GM18909 (cell line): ENCODE measurements at regions not wholly inside any gene's neighbourhood (a gene's known extent, or its start where the extent isn't known, plus 50 kb on each side); places are given as distances from the start of the nearest gene placed in this dataset.
"Not testable (repeated sequence)": the region's sequence is repeated elsewhere in the genome, so short reads cannot be mapped to it uniquely, and the experiment has no call there.

Experiments used
- ATAC-seq: cut with Tn5 transposase; IDR thresholded peaks from one replicate; pipeline ENCODE4 v1.9.1; 2021; ENCODE audit warnings: mild to moderate bottlenecking; ENCODE audit not compliant: unreplicated experiment, poor library complexity

GRCh38 chr16:16984091-16984490 lies 486.7 kb downstream of the XYLT1 start:
- ATAC-seq, result not testable (repeated sequence)

DNA sequence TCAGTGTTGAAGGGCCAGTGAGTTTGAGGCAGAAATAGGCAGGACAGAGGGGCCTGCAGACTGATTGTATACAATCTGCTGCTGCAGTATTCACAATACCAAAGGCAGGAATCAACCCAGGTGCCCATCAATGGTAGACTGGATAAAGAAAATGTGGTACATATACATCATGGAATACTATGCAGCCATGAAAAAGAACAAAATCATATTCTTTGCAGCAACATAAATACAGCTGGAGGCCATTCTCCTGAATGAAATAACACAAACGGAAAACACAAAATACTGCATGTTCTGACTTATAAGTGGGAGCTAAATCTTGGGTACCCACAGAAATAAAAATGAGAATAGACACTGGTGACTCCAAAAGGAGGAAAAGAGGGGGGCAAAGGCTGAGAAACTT lies 485.1 kb downstream of the XYLT1 start:
- ATAC-seq, result no peak

DNA sequence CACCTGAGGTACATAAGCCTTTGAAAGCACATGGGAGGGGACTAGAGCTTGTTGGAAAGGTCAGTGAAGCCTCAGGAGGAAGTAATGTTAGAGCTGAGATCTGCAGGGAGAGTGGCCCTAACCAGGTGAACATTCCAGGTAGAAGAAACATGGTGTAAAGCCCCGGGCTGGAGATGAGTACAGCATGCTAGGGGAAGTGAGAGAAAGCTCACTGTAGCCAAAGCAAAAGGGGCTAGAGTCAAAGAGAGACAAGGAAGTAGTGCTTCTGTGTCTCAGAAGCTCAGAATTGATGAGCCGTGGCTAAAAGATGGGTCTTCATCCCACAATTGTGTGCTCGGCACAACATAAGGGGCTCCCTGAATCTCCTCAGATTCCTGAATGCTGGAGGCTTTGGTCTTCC lies 481.8 kb downstream of the XYLT1 start:
- ATAC-seq, result no peak

GRCh38 chr16:16989368-16989767 lies 481.4 kb downstream of the XYLT1 start:
- no peak for ATAC-seq

DNA sequence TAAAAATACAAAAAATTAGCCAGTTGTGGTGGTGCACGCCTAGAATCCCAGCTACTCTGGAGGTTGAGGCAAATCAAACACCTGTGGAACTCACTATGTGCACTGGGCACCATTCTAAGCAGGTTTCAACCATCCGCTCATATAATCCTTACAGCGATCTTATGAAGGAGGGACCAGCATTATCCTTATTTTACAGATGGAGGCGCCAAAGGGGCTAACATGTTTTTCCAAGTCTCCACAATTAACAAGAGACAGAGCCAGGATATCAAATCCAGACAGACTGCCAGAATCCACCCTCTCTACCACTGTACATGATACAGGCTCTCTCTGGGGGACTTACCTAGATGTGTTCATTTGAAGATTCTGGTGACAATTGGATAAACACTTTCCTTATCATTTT lies 479.0 kb downstream of the XYLT1 start:
- no peak for ATAC-seq

DNA sequence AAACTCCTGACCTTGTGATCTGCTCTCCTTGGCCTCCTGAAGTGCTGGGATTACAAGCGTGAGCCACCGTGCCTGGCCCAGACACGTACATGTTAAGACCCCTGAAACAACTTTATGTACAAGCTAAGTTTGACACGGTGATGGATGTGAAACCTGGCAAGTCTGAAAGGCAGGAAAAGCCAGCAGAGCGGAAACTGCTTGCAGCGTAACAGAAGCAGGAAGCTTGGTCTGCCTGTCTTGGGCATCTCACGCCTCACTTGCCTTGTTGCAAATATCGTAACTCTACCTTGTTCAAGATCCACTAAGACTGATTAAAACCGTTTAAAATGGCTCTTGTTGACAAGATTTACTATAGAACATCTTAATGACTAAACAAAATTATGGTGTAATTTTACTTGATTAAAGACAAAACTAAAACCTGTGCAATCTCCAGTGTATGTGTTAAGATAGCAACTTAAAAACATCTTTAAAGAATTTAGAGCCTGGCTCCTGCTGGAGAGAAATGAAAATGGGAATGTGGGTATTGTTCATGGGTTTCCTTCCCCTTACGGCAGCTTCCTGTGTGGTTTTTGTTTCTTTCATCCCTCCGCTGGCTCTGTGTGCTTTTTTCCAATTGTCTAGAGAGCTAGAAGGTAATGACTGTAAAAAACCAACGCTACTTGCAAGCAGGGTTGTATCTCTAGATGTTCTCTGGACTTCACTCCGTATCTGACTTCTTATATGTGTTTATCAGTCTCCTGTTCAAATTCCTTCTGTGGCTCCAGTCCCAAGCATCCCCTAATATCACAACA lies 477.6 kb downstream of the XYLT1 start:
- no peak for ATAC-seq

- ATAC-seq, result no peak
These were observed 475.9 kb downstream of the XYLT1 start for GRCh38 chr16:16994831-16995230.

DNA sequence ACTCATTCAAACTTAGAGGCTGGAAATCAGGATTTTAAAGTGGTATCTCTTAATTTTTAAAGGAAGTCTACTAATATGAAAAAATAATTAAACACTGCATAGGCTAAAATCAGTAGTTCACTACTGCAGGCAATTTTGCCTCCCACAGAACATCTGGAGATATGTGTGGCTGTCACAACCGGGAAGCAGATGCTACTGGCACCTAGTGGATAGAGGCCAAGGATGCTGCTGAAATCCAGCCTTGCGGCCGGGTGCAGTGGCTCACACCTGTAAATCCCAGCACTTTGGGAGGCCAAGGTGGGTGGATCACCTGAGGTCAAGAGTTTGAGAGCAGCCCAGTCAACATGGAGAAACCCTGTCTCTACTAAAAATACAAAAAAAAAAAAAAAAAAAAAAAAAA lies 473.9 kb downstream of the XYLT1 start:
- no peak for ATAC-seq

GRCh38 chr16:16997349-16997748 lies 473.4 kb downstream of the XYLT1 start:
- ATAC-seq, result no peak

GRCh38 chr16:17001471-17001870 lies 469.3 kb downstream of the XYLT1 start:
- ATAC-seq, result no peak

GRCh38 chr16:17002565-17002964 lies 468.2 kb downstream of the XYLT1 start:
- ATAC-seq, result no peak

DNA sequence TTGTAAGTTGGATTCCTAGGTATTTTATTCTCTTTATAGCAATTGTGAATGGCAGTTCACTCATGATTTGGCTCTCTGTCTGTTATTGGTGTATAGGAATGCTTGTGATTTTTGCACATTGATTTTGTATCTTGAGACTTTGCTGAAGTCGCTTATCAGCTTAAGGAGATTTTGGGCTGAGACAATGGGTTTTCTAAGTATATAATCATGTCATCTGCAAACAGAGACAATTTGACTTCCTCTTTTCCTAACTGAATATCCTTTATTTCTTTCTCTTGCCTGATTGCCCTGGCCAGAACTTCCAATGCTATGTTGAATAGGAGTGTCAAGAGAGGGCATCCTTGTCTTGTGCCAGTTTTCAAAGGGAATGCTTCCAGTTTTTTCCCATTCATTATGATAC lies 464.8 kb downstream of the XYLT1 start:
- not testable (repeated sequence) for ATAC-seq

DNA sequence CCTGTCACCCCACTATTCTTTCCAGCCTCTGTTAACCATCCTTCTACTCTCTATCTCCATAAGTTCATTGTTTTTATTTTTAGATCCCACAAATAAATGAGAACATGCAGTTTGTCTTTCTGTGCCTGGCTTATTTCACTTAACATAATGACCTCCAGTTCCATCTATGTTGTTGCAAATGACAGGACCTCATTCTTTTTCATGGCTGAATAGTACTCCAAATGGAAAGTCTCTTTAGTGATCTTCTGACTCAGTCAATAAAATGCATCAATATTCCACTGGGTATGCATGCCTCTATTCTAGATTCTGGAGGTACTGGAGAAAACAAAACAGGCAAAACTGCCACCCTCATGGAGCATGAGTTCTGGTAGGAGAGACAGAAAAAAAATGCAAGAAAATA lies 459.0 kb downstream of the XYLT1 start:
- ATAC-seq, result no peak

DNA sequence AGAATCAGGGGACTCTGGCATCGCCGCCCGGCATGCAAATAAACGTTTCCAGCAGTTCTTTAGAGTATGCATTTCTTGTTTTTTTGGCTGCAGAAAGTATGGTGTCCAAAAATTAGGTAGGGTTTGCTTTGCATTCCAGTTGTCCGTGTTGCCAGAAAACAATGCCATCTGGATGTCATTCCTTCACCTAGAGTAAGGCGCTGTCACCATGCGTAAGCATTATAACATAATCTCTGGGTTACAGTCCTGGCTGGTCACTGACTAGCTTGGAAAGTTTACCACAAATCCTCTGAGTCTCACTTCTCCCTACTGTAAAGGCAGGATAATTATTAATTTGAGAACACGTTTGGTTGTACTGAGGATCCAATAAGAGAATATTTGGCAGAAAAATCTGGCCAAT lies 457.7 kb downstream of the XYLT1 start:
- ATAC-seq, result no peak

GRCh38 chr16:17014484-17015121 lies 456.2 kb downstream of the XYLT1 start:
- no peak for ATAC-seq

GRCh38 chr16:17015702-17016101 lies 455.1 kb downstream of the XYLT1 start:
- ATAC-seq, result no peak

- ATAC-seq, result no peak
These were observed 453.3 kb downstream of the XYLT1 start for GRCh38 chr16:17017442-17017841.

- ATAC-seq, result no peak
These were observed 452.2 kb downstream of the XYLT1 start for GRCh38 chr16:17018585-17018939.

DNA sequence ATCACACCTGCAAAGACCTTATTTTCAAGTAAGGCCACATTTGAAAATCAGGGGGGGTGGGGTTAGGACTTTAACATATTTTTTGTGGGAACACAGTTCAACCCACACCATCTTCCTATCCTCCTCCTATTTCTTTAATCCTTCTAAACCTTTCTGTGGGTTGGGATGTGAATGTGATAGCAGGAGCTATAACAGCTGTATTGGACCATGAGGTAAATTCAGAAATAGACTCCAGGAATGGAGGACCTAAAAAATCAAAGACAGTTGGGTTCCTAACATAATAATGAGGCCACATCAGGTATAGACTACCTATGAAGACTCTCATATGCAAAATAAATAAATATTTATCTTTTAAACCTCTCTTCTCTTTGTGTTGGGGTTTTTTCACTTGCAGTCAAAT lies 451.4 kb downstream of the XYLT1 start:
- ATAC-seq, result no peak

GRCh38 chr16:17023606-17024005 lies 447.2 kb downstream of the XYLT1 start:
- ATAC-seq, result no peak

DNA sequence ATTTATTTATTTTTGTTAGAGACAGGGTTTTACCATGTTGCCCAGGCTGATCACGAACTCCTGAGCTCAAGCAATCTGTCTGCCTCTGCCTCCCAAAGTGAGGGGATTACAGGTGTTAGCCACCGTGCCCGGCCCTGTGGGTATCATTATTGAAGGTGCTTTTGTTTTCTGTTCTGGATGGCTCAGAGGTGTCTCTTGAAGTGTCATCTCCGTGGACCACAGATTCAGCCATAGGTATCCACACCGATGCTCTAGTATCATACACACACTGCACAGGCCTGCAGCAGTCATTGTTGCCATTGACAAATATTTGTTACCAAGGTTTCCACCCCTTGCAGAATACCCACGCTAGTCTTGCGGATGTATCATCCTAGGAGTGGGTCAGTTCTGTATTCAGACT lies 446.2 kb downstream of the XYLT1 start:
- ATAC-seq, result no peak

GRCh38 chr16:17026600-17027242 lies 444.0 kb downstream of the XYLT1 start:
- peak; percentile 81 for ATAC-seq
